GM18511 (cell line): ENCODE measurements at regions not wholly inside any gene's neighbourhood (a gene's known extent, or its start where the extent isn't known, plus 50 kb on each side); places are given as distances from the start of the nearest gene placed in this dataset.

Source experiments
- ATAC-seq: cut with Tn5 transposase; IDR thresholded peaks from one replicate; pipeline ENCODE4 v1.9.1; 2021; ENCODE audit warnings: mild to moderate bottlenecking, moderate library complexity; ENCODE audit not compliant: unreplicated experiment

GRCh38 chr18:43570593-43570992 lies 293.3 kb upstream of the SYT4 start:
- ATAC-seq = no peak

GRCh38 chr18:43571078-43571689 lies 293.9 kb upstream of the SYT4 start:
- no peak for ATAC-seq

- peak; percentile 69 for ATAC-seq
These were observed 294.9 kb upstream of the SYT4 start for GRCh38 chr18:43572163-43572562.

- ATAC-seq = no peak
These were observed 297.7 kb upstream of the SYT4 start for GRCh38 chr18:43574974-43575373.

GRCh38 chr18:43578211-43578610 lies 300.9 kb upstream of the SYT4 start:
- no peak for ATAC-seq

GRCh38 chr18:43578706-43579105 lies 301.4 kb upstream of the SYT4 start:
- no peak for ATAC-seq

GRCh38 chr18:43581936-43582519 lies 304.7 kb upstream of the SYT4 start:
- ATAC-seq = no peak

GRCh38 chr18:43587538-43588153 lies 310.4 kb upstream of the SYT4 start:
- ATAC-seq = peak; percentile 76

GRCh38 chr18:43588838-43589237 lies 311.5 kb upstream of the SYT4 start:
- no peak for ATAC-seq

- no peak for ATAC-seq
These were observed 312.4 kb upstream of the SYT4 start for GRCh38 chr18:43589611-43590151.

GRCh38 chr18:43590182-43590903 lies 313.1 kb upstream of the SYT4 start:
- no peak for ATAC-seq

GRCh38 chr18:43592269-43592668 lies 315.0 kb upstream of the SYT4 start:
- ATAC-seq = no peak

GRCh38 chr18:43596105-43596712 lies 318.9 kb upstream of the SYT4 start:
- ATAC-seq = peak; percentile 84

GRCh38 chr18:43601432-43601831 lies 324.1 kb upstream of the SYT4 start:
- no peak for ATAC-seq

GRCh38 chr18:43605224-43605623 lies 327.9 kb upstream of the SYT4 start:
- ATAC-seq = no peak

- no peak for ATAC-seq
These were observed 329.5 kb upstream of the SYT4 start for GRCh38 chr18:43606795-43607194.

- ATAC-seq = peak; percentile 82
These were observed 343.6 kb upstream of the SYT4 start for GRCh38 chr18:43620936-43621335.

- ATAC-seq = no peak
These were observed 344.7 kb upstream of the SYT4 start for GRCh38 chr18:43622024-43622423.

GRCh38 chr18:43625582-43625981 lies 348.3 kb upstream of the SYT4 start:
- no peak for ATAC-seq

GRCh38 chr18:43627848-43628530 lies 350.7 kb upstream of the SYT4 start:
- no peak for ATAC-seq

- ATAC-seq = no peak
These were observed 357.7 kb upstream of the SYT4 start for GRCh38 chr18:43634994-43635393.
